GM23338 (cell line): ENCODE measurements at regions not wholly inside any gene's neighbourhood (a gene's known extent, or its start where the extent isn't known, plus 50 kb on each side); places are given as distances from the start of the nearest gene placed in this dataset.

Experiments
- EZH2 ChIP-seq: fragments of 200-600 bp; sonication (generic); IDR thresholded peaks from one replicate; pipeline ENCODE4 v1.8.0; 2017; ENCODE audit warnings: antibody characterized with exemption, mild to moderate bottlenecking, low read depth; ENCODE audit not compliant: unreplicated experiment
- EZH2phosphoT487 ChIP-seq: fragments of 200-600 bp; sonication (generic); IDR thresholded peaks from one replicate; pipeline ENCODE4 v1.8.1; 2018; ENCODE audit warnings: antibody characterized with exemption; ENCODE audit not compliant: unreplicated experiment
- JUNB ChIP-seq: IDR thresholded peaks from one replicate; pipeline ENCODE4 v1.6.1; 2016; ENCODE audit warnings: antibody characterized with exemption; ENCODE audit not compliant: unreplicated experiment
- POLR2AphosphoS5 ChIP-seq: IDR thresholded peaks from 2 replicates; pipeline ENCODE4 v1.6.1; 2016; ENCODE audit warnings: antibody characterized with exemption, low read depth
- STAT1 ChIP-seq: IDR thresholded peaks from one replicate; pipeline ENCODE4 v1.6.1; 2016; ENCODE audit warnings: antibody characterized with exemption; ENCODE audit not compliant: unreplicated experiment
- TF ChIP-seq, protein P1 (sequence below), 2 experiments: fragments of 200-600 bp in 1 of 2; sonication (generic) in 1 of 2; conservative IDR thresholded peaks; 2 replicates each; pipeline versions ENCODE4 v1.5.1 to v1.6.1; 2016 to 2017; ENCODE audit warnings: antibody characterized with exemption in 2 of 2, low read depth in 2 of 2, mild to moderate bottlenecking in 2 of 2, moderate library complexity in 1 of 2

DNA sequence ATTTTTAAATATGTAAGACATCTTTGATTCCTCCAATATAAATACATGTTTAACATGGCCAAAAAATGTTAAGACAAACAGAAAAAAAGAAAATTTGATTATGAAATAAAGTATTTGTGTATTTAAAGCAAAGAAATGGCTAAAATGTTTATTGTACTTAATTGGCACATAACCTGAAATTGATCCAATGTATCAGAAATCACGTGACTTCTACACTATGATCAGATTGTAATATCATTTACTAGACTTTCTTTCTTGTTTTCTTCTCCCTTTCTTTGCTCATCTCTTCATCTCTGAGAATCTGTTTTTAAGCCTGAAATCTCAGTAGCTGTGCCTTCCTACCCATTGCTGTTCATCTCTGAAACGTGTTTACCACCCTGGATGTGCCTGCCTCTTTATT lies 420.3 kb downstream of the RSL24D1 start:
- TF ChIP-seq, protein P1, sequence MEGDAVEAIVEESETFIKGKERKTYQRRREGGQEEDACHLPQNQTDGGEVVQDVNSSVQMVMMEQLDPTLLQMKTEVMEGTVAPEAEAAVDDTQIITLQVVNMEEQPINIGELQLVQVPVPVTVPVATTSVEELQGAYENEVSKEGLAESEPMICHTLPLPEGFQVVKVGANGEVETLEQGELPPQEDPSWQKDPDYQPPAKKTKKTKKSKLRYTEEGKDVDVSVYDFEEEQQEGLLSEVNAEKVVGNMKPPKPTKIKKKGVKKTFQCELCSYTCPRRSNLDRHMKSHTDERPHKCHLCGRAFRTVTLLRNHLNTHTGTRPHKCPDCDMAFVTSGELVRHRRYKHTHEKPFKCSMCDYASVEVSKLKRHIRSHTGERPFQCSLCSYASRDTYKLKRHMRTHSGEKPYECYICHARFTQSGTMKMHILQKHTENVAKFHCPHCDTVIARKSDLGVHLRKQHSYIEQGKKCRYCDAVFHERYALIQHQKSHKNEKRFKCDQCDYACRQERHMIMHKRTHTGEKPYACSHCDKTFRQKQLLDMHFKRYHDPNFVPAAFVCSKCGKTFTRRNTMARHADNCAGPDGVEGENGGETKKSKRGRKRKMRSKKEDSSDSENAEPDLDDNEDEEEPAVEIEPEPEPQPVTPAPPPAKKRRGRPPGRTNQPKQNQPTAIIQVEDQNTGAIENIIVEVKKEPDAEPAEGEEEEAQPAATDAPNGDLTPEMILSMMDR (conservative IDR thresholded peaks at IDR 0.05; ENCODE audit: low read depth in 2 of 2) = no peak
- no peak for TF ChIP-seq EZH2
- TF ChIP-seq STAT1 = no peak
- no peak for TF ChIP-seq POLR2AphosphoS5
- no peak for TF ChIP-seq EZH2phosphoT487
- no peak for TF ChIP-seq JUNB
